Skeletal muscle satellite cell (primary cell): ENCODE measurements at regions not wholly inside any gene's neighbourhood (a gene's known extent, or its start where the extent isn't known, plus 50 kb on each side); places are given as distances from the start of the nearest gene placed in this dataset.

Experiments used
- H3K27me3 ChIP-seq: 2 replicates; pipeline ENCODE4 v1.7.0; 2013; ENCODE audit warnings: low read length; ENCODE audit not compliant: control insufficient read depth, insufficient read depth
- H3K36me3 ChIP-seq: 2 replicates; pipeline ENCODE4 v1.7.0; 2013; ENCODE audit warnings: mild to moderate bottlenecking, control low read depth, low read length; ENCODE audit not compliant: insufficient read depth
- H3K4me1 ChIP-seq: 2 replicates; pipeline ENCODE4 v1.7.0; 2013; ENCODE audit warnings: low read length; ENCODE audit not compliant: control insufficient read depth, insufficient read depth
- H3K4me2 ChIP-seq: 2 replicates; pipeline ENCODE4 v1.7.0; 2013; ENCODE audit warnings: mild to moderate bottlenecking, low read length
- H3K4me3 ChIP-seq: 2 replicates; pipeline ENCODE4 v1.7.0; 2013; ENCODE audit warnings: low read length
- H3K9ac ChIP-seq: 2 replicates; pipeline ENCODE4 v1.7.0; 2013; ENCODE audit warnings: mild to moderate bottlenecking, low read depth, low read length, moderate library complexity
- H3K9me3 ChIP-seq: replicated peaks from 2 replicates; pipeline ENCODE4 v1.7.0; 2013; ENCODE audit warnings: mild to moderate bottlenecking, control low read depth, low read length

DNA sequence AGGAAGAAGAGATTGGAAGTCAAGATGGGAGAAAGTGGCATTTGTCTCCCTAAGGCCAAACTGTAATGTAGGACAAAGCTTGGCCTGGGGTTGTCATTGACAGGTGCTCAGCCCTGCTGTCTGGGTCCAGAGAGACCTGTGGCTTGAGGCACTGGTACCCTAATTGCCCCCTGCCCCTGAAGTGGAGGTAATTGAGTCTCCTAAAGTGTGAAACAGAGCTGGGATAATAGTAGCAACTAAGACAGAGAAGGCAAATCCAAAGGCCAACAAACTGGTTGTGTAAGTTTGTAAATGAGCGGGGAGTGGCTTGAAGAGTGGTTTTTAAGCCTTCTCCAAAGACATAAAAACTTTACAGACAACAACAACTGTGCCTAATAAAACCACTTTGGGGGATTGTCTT, 264.2 kb upstream of the ROPN1 start:
- Histone ChIP-seq H3K9ac (no peak overlapping the region), H3K36me3 (no peaks in the 10 kb centered on the region), H3K4me3 (no peak overlapping the region), H3K9me3 (no peaks in the 10 kb centered on the region), H3K4me2 (no peak overlapping the region), H3K27me3 (no peaks in the 10 kb centered on the region), H3K4me1 (peaks cover 29% of the 10 kb centered on the region)

GRCh38 chr3:124256599-124256998, 264.7 kb upstream of the ROPN1 start:
- H3K4me2 ChIP-seq, result no peak overlapping the region
- no peaks in the 10 kb centered on the region for H3K27me3 ChIP-seq
- H3K4me1 ChIP-seq, result peaks cover 34% of the 10 kb centered on the region
- no peaks in the 10 kb centered on the region for H3K36me3 ChIP-seq
- H3K9me3 ChIP-seq, result no peaks in the 10 kb centered on the region
- no peak overlapping the region for H3K9ac ChIP-seq
- H3K4me3 ChIP-seq, result no peak overlapping the region

DNA sequence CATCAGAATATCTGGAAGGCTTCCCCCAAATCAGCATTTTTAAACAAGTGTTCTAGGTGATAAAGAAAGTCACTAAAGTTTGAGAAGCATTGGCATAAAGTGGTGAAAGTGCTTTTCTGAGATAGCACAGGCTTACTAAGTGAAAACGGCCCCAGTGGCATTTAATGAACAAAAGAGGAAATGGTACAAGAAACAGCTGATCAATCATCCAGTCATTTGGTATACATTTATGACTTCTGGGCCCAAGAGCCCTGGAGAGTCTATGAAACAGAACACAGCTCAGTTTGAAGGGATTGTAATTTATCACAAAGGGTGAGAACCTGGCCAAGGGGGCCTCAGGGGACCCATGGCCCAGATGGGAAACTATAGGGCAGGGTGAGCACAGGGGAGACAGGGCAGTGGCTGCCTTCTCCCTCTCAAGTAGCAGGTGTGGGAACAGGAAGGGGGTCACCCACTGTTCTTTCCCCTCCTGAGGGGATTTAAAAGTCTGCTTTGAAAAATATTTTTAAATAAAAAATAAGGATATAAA, 265.5 kb upstream of the ROPN1 start:
- Histone ChIP-seq H3K9ac (no peak overlapping the region), H3K9me3 (no peaks in the 10 kb centered on the region), H3K27me3 (no peaks in the 10 kb centered on the region), H3K4me2 (no peak overlapping the region), H3K36me3 (no peaks in the 10 kb centered on the region), H3K4me1 (peaks cover 36% of the 10 kb centered on the region), H3K4me3 (no peak overlapping the region)

DNA sequence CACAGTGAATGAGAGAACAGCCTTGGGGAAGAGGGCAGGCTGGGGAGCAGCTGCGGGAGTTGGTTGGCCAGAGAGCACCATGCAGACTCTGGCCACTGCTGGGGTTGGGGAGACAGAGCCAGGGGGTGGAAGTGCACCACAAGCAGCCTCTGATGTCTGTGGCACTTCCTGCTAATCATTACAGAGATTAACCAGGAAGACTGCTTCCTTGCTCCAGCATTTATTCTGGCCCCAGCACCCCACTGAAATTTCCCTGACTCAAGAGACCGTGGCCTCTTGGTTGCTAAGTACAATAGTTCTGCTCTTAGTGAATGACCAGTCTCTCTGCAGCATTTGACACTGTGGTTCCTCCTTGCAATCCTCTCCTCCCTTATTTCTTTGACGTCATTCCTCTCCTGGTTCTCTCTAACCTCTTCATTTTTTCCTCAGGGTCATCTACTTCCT, 266.2 kb upstream of the ROPN1 start:
- Histone ChIP-seq H3K4me1 (peaks cover 43% of the 10 kb centered on the region), H3K4me3 (no peak overlapping the region), H3K36me3 (no peaks in the 10 kb centered on the region), H3K9me3 (no peaks in the 10 kb centered on the region), H3K4me2 (no peak overlapping the region), H3K27me3 (no peaks in the 10 kb centered on the region), H3K9ac (no peak overlapping the region)

- H3K9me3 ChIP-seq, result no peaks in the 10 kb centered on the region
- H3K27me3 ChIP-seq, result no peaks in the 10 kb centered on the region
- H3K9ac ChIP-seq, result no peak overlapping the region
- H3K36me3 ChIP-seq, result no peaks in the 10 kb centered on the region
- H3K4me3 ChIP-seq, result peak overlapping the region; percentile 13
- H3K4me1 ChIP-seq, result peaks cover 50% of the 10 kb centered on the region
- peak overlapping the region; percentile 16 for H3K4me2 ChIP-seq
Measured at GRCh38 chr3:124260206-124260915, 268.4 kb upstream of the ROPN1 start.

GRCh38 chr3:124261306-124261705, 269.4 kb upstream of the ROPN1 start:
- H3K4me2 ChIP-seq, result no peak overlapping the region
- H3K4me1 ChIP-seq, result peaks cover 50% of the 10 kb centered on the region
- no peak overlapping the region for H3K9ac ChIP-seq
- H3K4me3 ChIP-seq, result no peak overlapping the region
- H3K36me3 ChIP-seq, result no peaks in the 10 kb centered on the region
- H3K27me3 ChIP-seq, result no peaks in the 10 kb centered on the region
- H3K9me3 ChIP-seq, result no peaks in the 10 kb centered on the region

- no peaks in the 10 kb centered on the region for H3K36me3 ChIP-seq
- H3K27me3 ChIP-seq, result no peaks in the 10 kb centered on the region
- no peak overlapping the region for H3K9ac ChIP-seq
- H3K9me3 ChIP-seq, result no peaks in the 10 kb centered on the region
- H3K4me3 ChIP-seq, result no peak overlapping the region
- H3K4me2 ChIP-seq, result peak overlapping the region; percentile 12
- H3K4me1 ChIP-seq, result peaks cover 42% of the 10 kb centered on the region
Measured at GRCh38 chr3:124263168-124263567, 271.2 kb upstream of the ROPN1 start.

- Histone ChIP-seq H3K9me3 (no peaks in the 10 kb centered on the region), H3K9ac (no peak overlapping the region), H3K36me3 (no peaks in the 10 kb centered on the region), H3K4me2 (no peak overlapping the region), H3K4me1 (peaks cover 37% of the 10 kb centered on the region), H3K27me3 (no peaks in the 10 kb centered on the region), H3K4me3 (no peak overlapping the region)
Measured at GRCh38 chr3:124264346-124264745, 272.4 kb upstream of the ROPN1 start.

GRCh38 chr3:124266487-124266886, 274.6 kb upstream of the ROPN1 start:
- Histone ChIP-seq H3K4me3 (no peak overlapping the region), H3K9me3 (no peaks in the 10 kb centered on the region), H3K27me3 (no peaks in the 10 kb centered on the region), H3K36me3 (no peaks in the 10 kb centered on the region), H3K4me1 (peaks cover 17% of the 10 kb centered on the region), H3K9ac (no peak overlapping the region), H3K4me2 (no peak overlapping the region)

DNA sequence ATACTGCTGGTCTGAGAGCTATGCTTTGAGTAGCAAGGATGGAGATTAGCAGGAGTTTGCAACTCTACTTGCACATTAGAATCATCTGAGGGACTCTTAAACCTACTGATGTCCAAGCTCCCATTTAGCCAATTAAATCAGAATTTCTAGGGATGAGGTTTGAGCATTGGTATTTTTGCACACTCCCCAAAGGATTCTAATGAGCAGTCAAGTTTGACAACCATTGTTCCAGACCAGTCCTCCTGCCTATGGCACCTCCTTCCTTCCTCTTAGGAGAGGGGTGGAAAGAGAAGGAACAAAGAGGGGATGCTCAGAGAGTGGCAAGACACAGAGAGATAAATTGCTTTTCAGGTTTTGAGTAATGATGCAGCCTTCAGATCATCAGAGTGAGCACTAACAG, 275.5 kb upstream of the ROPN1 start:
- H3K9me3 ChIP-seq, result no peaks in the 10 kb centered on the region
- H3K9ac ChIP-seq, result no peak overlapping the region
- no peak overlapping the region for H3K4me2 ChIP-seq
- no peaks in the 10 kb centered on the region for H3K36me3 ChIP-seq
- H3K4me1 ChIP-seq, result peaks cover 18% of the 10 kb centered on the region
- H3K27me3 ChIP-seq, result no peaks in the 10 kb centered on the region
- H3K4me3 ChIP-seq, result no peak overlapping the region

GRCh38 chr3:124268355-124268754, 276.4 kb upstream of the ROPN1 start:
- no peak overlapping the region for H3K4me2 ChIP-seq
- no peaks in the 10 kb centered on the region for H3K27me3 ChIP-seq
- H3K9me3 ChIP-seq, result no peaks in the 10 kb centered on the region
- H3K36me3 ChIP-seq, result no peaks in the 10 kb centered on the region
- peaks cover 18% of the 10 kb centered on the region for H3K4me1 ChIP-seq
- H3K9ac ChIP-seq, result no peak overlapping the region
- no peak overlapping the region for H3K4me3 ChIP-seq

- no peak overlapping the region for H3K4me3 ChIP-seq
- H3K4me1 ChIP-seq, result peaks cover 20% of the 10 kb centered on the region
- H3K9ac ChIP-seq, result no peak overlapping the region
- H3K4me2 ChIP-seq, result no peak overlapping the region
- no peaks in the 10 kb centered on the region for H3K36me3 ChIP-seq
- no peaks in the 10 kb centered on the region for H3K9me3 ChIP-seq
- H3K27me3 ChIP-seq, result no peaks in the 10 kb centered on the region
Measured at GRCh38 chr3:124269619-124270018, 277.7 kb upstream of the ROPN1 start.
